ENCODE measurements at regions not wholly inside any gene's neighbourhood (a gene's known extent, or its start where the extent isn't known, plus 50 kb on each side); places are given as distances from the start of the nearest gene placed in this dataset.

DNA sequence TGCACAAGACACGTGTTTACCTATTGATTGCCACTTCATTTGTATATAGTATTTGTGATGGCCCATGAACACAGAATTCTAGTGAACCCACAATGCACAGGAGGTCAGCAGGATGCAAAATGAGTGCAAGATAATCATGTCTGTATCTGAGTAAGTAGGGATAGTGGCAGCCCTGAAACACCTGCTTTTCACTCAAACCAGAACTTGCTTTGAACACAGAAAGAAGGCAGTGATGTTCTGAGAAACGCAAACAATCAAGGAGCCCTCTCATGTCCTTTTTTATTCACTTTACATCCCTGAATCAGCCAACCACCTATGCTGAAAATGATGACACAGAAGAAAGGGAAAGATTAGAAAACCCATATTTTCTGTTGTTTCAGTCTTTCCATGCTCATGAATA is 170.4 kb upstream of the AVPR1A start:
- H3K4me1 Mint-ChIP-seq (ENCODE audit: insufficient read depth, unreplicated experiment), result peaks cover 12% of the 10 kb centered on the region
- DNase-seq (ENCODE audit: unreplicated experiment), result no peak
- no peaks in the 10 kb centered on the region for H3K9me3 Mint-ChIP-seq (ENCODE audit: unreplicated experiment)
- ChIA-PET CTCF (no interaction called here), POLR2A (no interaction called here)
- TF ChIP-seq, protein P1, sequence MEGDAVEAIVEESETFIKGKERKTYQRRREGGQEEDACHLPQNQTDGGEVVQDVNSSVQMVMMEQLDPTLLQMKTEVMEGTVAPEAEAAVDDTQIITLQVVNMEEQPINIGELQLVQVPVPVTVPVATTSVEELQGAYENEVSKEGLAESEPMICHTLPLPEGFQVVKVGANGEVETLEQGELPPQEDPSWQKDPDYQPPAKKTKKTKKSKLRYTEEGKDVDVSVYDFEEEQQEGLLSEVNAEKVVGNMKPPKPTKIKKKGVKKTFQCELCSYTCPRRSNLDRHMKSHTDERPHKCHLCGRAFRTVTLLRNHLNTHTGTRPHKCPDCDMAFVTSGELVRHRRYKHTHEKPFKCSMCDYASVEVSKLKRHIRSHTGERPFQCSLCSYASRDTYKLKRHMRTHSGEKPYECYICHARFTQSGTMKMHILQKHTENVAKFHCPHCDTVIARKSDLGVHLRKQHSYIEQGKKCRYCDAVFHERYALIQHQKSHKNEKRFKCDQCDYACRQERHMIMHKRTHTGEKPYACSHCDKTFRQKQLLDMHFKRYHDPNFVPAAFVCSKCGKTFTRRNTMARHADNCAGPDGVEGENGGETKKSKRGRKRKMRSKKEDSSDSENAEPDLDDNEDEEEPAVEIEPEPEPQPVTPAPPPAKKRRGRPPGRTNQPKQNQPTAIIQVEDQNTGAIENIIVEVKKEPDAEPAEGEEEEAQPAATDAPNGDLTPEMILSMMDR (IDR thresholded peaks at IDR 0.05; ENCODE audit: unreplicated experiment), result no peak
- no TSS peak for BruUV-seq (replicated peaks)
- intact Hi-C loops (cut with micrococcal nuclease), result no loop called here
- H3K36me3 Mint-ChIP-seq (ENCODE audit: insufficient read depth, unreplicated experiment), result no peaks in the 10 kb centered on the region
- H3K4me3 Mint-ChIP-seq (ENCODE audit: unreplicated experiment), result no peak overlapping the region
- H3K27ac Mint-ChIP-seq (ENCODE audit: low read depth, unreplicated experiment), result no peak overlapping the region
- H3K27me3 Mint-ChIP-seq (ENCODE audit: insufficient read depth, unreplicated experiment), result peaks cover 22% of the 10 kb centered on the region

DNA sequence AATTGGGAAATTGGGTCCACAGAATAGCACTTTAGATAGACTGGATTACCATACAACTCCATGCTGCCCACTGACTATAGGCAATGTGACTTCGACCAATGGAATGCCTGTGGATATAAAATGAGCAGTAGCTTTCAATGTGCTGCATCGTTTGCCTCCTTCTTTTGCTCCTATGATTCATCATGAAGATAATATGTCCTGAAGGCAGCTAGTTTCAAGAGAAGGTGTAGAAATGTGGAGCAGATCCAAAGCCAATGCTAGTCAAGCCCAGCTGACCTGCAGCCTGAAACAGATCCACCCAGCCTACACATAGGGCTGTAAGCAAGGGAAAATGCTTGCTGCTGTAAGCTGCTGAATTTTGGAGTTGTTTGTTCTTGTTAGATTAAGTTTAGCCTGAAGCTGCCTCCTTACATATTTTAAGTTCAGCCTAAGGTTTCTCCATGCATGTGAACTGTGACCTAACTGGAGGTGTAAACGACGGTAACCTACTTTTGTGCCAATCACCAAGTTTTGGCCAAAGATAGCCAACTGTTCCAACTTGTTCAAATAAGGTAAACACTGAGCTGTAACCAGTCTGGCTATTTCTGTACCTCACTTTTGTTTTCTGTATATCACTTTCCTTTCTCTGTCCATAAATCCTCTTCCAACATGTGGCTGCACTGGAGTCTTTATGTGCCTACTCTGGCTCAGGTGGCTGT is 169.1 kb upstream of the AVPR1A start:
- intact Hi-C loops (cut with micrococcal nuclease), result no loop called here
- CTCF ChIA-PET, result interaction anchor here (0.6 to 1.2 kb wide), 5 partner anchors 14 to 862 kb away, joined by 3 to 5 read pairs (median 3); no protein-coding TSS in a partner anchor
- H3K27me3 Mint-ChIP-seq (ENCODE audit: insufficient read depth, unreplicated experiment), result peaks cover 12% of the 10 kb centered on the region
- peak; percentile 57 for DNase-seq (ENCODE audit: unreplicated experiment)
- H3K27ac Mint-ChIP-seq (ENCODE audit: low read depth, unreplicated experiment), result no peak overlapping the region
- H3K9me3 Mint-ChIP-seq (ENCODE audit: unreplicated experiment), result no peaks in the 10 kb centered on the region
- no peak overlapping the region for H3K4me3 Mint-ChIP-seq (ENCODE audit: unreplicated experiment)
- H3K4me1 Mint-ChIP-seq (ENCODE audit: insufficient read depth, unreplicated experiment), result peaks cover 12% of the 10 kb centered on the region
- TF ChIP-seq, protein P1 (IDR thresholded peaks at IDR 0.05; ENCODE audit: unreplicated experiment), result no peak
- H3K36me3 Mint-ChIP-seq (ENCODE audit: insufficient read depth, unreplicated experiment), result no peaks in the 10 kb centered on the region
- POLR2A ChIA-PET, result interaction anchor here (0.5 to 1.1 kb wide), 3 partner anchors 112 to 293 kb away, joined by 3 to 10 read pairs (median 4); no protein-coding TSS in a partner anchor
- BruUV-seq (replicated peaks), result no TSS peak

DNA sequence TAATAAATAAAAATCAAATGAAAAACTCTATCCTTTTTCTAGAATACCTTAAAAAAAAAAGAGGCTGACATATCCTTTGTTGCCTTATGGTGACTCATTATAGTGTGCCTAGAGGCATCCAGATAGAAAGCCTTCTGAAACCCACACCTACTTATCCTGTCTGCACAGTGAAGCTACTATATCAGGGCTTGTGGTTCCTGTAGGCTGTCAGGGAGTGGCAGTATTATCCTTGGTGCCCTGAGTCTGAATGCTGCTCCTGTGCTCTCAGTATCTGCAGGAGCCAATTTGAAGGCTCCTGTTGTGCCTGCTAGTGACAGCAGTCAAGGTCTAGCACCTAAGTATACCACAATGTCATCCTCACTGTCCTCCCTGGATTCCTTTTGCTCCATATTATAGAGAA is 168.4 kb upstream of the AVPR1A start:
- peak; percentile 66 for DNase-seq (ENCODE audit: unreplicated experiment)
- no TSS peak for BruUV-seq (replicated peaks)
- ChIA-PET CTCF (interaction anchor here (0.6 to 1.2 kb wide), 5 partner anchors 15 to 863 kb away, joined by 3 to 5 read pairs (median 3); no protein-coding TSS in a partner anchor), POLR2A (interaction anchor here (0.6 to 1.1 kb wide), 3 partner anchors 110 to 167 kb away, joined by 3 to 10 read pairs (median 4); no protein-coding TSS in a partner anchor)
- no peaks in the 10 kb centered on the region for H3K9me3 Mint-ChIP-seq (ENCODE audit: unreplicated experiment)
- H3K27ac Mint-ChIP-seq (ENCODE audit: low read depth, unreplicated experiment), result no peak overlapping the region
- no peaks in the 10 kb centered on the region for H3K36me3 Mint-ChIP-seq (ENCODE audit: insufficient read depth, unreplicated experiment)
- H3K4me3 Mint-ChIP-seq (ENCODE audit: unreplicated experiment), result no peak overlapping the region
- peaks cover 12% of the 10 kb centered on the region for H3K4me1 Mint-ChIP-seq (ENCODE audit: insufficient read depth, unreplicated experiment)
- intact Hi-C loops (cut with micrococcal nuclease), result no loop called here
- TF ChIP-seq, protein P1 (IDR thresholded peaks at IDR 0.05; ENCODE audit: unreplicated experiment), result no peak
- peaks cover 5% of the 10 kb centered on the region for H3K27me3 Mint-ChIP-seq (ENCODE audit: insufficient read depth, unreplicated experiment)

DNA sequence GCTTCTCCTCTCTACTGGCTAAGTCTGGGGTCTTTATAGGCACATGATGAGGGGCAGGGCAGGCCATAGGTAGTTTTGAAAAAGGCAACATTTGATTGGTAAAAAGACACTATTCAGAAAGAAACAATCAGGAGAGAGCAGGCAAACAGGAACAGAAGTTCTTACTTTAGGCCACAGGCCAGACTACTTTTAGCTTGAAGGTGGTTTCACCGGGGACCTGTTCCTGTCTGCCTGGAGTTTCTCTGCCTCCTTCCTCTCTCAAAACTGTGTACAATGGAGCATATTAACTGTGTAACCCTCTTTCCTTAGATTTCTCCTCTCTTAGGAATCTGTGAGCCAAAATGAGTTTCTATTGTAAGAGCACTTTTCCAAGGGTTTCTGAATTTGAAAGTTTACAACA is 167.9 kb upstream of the AVPR1A start:
- Mint-ChIP-seq H3K27me3 (ENCODE audit: insufficient read depth, unreplicated experiment) (peaks cover under 1% of the 10 kb centered on the region), H3K27ac (ENCODE audit: low read depth, unreplicated experiment) (no peak overlapping the region), H3K36me3 (ENCODE audit: insufficient read depth, unreplicated experiment) (no peaks in the 10 kb centered on the region), H3K4me1 (ENCODE audit: insufficient read depth, unreplicated experiment) (peaks cover 12% of the 10 kb centered on the region), H3K4me3 (ENCODE audit: unreplicated experiment) (no peak overlapping the region), H3K9me3 (ENCODE audit: unreplicated experiment) (no peaks in the 10 kb centered on the region)
- TF ChIP-seq, protein P1 (IDR thresholded peaks at IDR 0.05; ENCODE audit: unreplicated experiment), result no peak
- intact Hi-C loops (cut with micrococcal nuclease), result no loop called here
- ChIA-PET CTCF (interaction anchor here (0.6 to 1.2 kb wide), 3 partner anchors 15 to 484 kb away, joined by 3 to 5 read pairs (median 3); no protein-coding TSS in a partner anchor), POLR2A (interaction anchor here (0.6 kb wide), 1 partner anchor 110 kb away, joined by 3 read pairs; no protein-coding TSS in a partner anchor)
- no peak for DNase-seq (ENCODE audit: unreplicated experiment)
- no TSS peak for BruUV-seq (replicated peaks)

Measured in MCF 10A (cell line).